22Rv1 (cell line): ENCODE measurements at regions not wholly inside any gene's neighbourhood (a gene's known extent, or its start where the extent isn't known, plus 50 kb on each side); places are given as distances from the start of the nearest gene placed in this dataset.

ENCODE experiments used
- CTCF ChIP-seq: fragments of 450-650 bp; IDR thresholded peaks from 2 replicates; pipeline ENCODE4 v1.5.1; 2017; ENCODE audit warnings: mild to moderate bottlenecking
- ZFX ChIP-seq: fragments of 450-650 bp; IDR thresholded peaks from 2 replicates; pipeline ENCODE4 v1.6.1; 2017; ENCODE audit warnings: antibody characterized with exemption, borderline replicate concordance

GRCh38 chr17:73695035-73695738, 50.9 kb upstream of the SDK2 start:
- no peak for TF ChIP-seq CTCF
- TF ChIP-seq ZFX = no peak
